ENCODE measurements at regions not wholly inside any gene's neighbourhood (a gene's known extent, or its start where the extent isn't known, plus 50 kb on each side); places are given as distances from the start of the nearest gene placed in this dataset.

DNA sequence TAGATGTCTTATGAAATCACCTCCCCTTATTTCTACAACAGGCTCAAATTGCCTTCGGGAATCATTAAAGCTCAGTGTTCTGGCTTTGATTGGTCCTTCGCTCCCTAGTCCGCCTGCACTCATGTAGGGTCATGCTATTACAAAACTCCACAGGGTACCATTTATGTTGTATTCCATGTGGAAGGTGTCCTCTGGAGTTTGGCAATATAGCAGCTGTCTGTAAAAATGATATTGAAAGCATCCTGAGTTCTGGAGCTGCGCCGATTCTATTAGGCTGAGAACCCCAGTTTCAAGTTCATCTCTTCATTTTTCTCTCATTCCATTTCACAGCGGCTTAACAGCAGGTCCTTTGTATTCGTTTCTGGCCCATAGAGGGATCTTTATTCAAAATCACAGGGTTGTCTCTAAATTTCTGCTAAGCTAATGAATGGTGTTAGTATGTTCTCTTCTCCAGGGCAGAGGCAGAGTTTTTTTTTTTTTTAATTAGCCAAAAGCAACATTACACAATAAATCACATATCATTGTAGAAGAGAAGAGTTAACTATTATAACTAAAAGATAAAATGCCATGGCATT, 71.9 kb upstream of the TEKT1 start:
- Histone ChIP-seq H3K4me3 (no peak overlapping the region), H3K9me3 (ENCODE audit: control insufficient read depth in 4 of 4, insufficient read depth in 3 of 4, low read length in 3 of 4) (no peaks in the 10 kb centered on the region), H3K9ac (ENCODE audit: insufficient read depth in 1 of 2, low read length in 2 of 2) (no peak overlapping the region), H3K27ac (ENCODE audit: low read depth in 1 of 2, low read length in 1 of 2) (no peak overlapping the region), H3K27me3 (ENCODE audit: control insufficient read depth in 3 of 3, insufficient read depth in 3 of 3, low read length in 2 of 3) (no peaks in the 10 kb centered on the region), H3K36me3 (ENCODE audit: control insufficient read depth in 4 of 4, insufficient read depth in 4 of 4, low read length in 4 of 4) (peaks cover 0 to 2% (median 0%) of the 10 kb centered on the region in 4 donors), H3K4me1 (ENCODE audit: control insufficient read depth in 5 of 5, insufficient read depth in 5 of 5, low read length in 5 of 5) (no peaks in the 10 kb centered on the region)
- TF ChIP-seq, protein P1, sequence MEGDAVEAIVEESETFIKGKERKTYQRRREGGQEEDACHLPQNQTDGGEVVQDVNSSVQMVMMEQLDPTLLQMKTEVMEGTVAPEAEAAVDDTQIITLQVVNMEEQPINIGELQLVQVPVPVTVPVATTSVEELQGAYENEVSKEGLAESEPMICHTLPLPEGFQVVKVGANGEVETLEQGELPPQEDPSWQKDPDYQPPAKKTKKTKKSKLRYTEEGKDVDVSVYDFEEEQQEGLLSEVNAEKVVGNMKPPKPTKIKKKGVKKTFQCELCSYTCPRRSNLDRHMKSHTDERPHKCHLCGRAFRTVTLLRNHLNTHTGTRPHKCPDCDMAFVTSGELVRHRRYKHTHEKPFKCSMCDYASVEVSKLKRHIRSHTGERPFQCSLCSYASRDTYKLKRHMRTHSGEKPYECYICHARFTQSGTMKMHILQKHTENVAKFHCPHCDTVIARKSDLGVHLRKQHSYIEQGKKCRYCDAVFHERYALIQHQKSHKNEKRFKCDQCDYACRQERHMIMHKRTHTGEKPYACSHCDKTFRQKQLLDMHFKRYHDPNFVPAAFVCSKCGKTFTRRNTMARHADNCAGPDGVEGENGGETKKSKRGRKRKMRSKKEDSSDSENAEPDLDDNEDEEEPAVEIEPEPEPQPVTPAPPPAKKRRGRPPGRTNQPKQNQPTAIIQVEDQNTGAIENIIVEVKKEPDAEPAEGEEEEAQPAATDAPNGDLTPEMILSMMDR (IDR thresholded peaks at IDR 0.05; ENCODE audit: control extremely low read depth, extremely low read depth), result no peak
- ATAC-seq (ENCODE audit: insufficient read depth, low FRiP score) (no peak), DNase-seq (no peak)
- 91 to 96% methylated on average over 7 of the region's 7 CpGs for WGBS, 2 donors

DNA sequence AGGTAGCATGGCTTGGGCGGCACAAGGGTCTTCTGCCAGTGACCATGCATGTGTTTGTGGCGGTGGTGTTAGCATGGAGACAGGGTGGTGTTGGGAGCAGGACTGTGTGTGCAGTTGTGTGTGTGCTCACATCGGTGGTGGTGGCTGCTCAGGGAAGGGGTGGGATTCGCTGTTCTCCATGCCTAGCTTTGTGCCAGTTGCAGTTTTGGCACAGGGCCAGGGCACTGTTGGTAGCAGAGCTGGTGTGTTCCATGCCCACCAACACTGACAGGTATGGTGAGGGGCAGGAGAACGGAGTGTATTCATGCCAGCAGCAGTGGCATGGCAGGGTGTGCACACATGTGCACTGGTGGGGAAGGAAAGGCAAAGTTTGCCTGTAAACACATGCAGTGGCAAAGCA, 77.3 kb upstream of the TEKT1 start:
- H3K36me3 ChIP-seq (ENCODE audit: control insufficient read depth in 4 of 4, insufficient read depth in 4 of 4, low read length in 4 of 4), result no peaks in the 10 kb centered on the region
- H3K4me1 ChIP-seq (ENCODE audit: control insufficient read depth in 5 of 5, insufficient read depth in 5 of 5, low read length in 5 of 5), result no peaks in the 10 kb centered on the region
- ATAC-seq (ENCODE audit: insufficient read depth, low FRiP score) (no peak), DNase-seq (no peak)
- H3K9ac ChIP-seq (ENCODE audit: insufficient read depth in 1 of 2, low read length in 2 of 2), result no peak overlapping the region
- 85 to 95% methylated on average over 5 of the region's 5 CpGs for WGBS, 2 donors
- H3K9me3 ChIP-seq (ENCODE audit: control insufficient read depth in 4 of 4, insufficient read depth in 3 of 4, low read length in 3 of 4), result no peaks in the 10 kb centered on the region
- H3K27me3 ChIP-seq (ENCODE audit: control insufficient read depth in 3 of 3, insufficient read depth in 3 of 3, low read length in 2 of 3), result peaks cover 0 to 8% (median 2%) of the 10 kb centered on the region in 3 donors
- TF ChIP-seq, protein P1 (IDR thresholded peaks at IDR 0.05; ENCODE audit: control extremely low read depth, extremely low read depth), result no peak
- H3K4me3 ChIP-seq, result no peak overlapping the region
- H3K27ac ChIP-seq (ENCODE audit: low read depth in 1 of 2, low read length in 1 of 2), result no peak overlapping the region

DNA sequence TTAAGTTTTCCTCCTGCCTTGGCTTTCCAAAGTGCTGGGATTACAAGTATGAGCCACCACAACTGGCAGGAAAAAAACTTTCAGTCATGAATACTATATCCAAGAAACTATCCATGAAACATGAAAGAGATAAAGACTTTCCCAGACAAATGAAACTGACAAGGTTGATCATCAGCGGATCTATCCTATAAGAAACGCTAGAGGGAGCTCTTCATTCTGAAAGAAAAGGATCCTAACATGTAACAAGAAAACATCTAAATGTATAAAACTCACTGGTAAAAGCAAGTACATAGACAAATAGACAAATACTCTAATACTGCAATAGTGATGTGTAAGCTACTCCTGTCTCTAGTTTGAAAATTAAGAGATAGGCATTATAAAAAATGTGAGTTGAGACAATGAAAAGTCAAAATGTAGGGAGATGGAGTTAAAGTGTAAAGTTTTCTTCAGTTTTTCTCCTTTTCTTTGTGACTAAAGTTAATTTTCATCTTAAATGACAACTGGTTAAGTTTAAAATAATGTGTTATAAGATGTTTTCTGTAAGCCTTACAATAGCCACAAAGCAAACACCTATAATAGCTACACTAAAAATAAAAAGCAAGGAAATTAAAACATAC, 79.6 kb upstream of the TEKT1 start:
- no peak for ATAC-seq (ENCODE audit: insufficient read depth, low FRiP score)
- Histone ChIP-seq H3K27ac (ENCODE audit: low read depth in 1 of 2, low read length in 1 of 2) (no peak overlapping the region), H3K36me3 (ENCODE audit: control insufficient read depth in 4 of 4, insufficient read depth in 4 of 4, low read length in 4 of 4) (no peaks in the 10 kb centered on the region), H3K4me3 (no peak overlapping the region), H3K4me1 (ENCODE audit: control insufficient read depth in 5 of 5, insufficient read depth in 5 of 5, low read length in 5 of 5) (no peaks in the 10 kb centered on the region), H3K9ac (ENCODE audit: insufficient read depth in 1 of 2, low read length in 2 of 2) (no peak overlapping the region), H3K9me3 (ENCODE audit: control insufficient read depth in 4 of 4, insufficient read depth in 3 of 4, low read length in 3 of 4) (no peaks in the 10 kb centered on the region), H3K27me3 (ENCODE audit: control insufficient read depth in 3 of 3, insufficient read depth in 3 of 3, low read length in 2 of 3) (peaks cover 0 to 17% (median 6%) of the 10 kb centered on the region in 3 donors)
- peak in 2 of 3 donors; percentile 42 to 44 for DNase-seq
- WGBS, 2 donors, result 5 to 8% methylated on average over 2 of the region's 2 CpGs
- TF ChIP-seq, protein P1 (IDR thresholded peaks at IDR 0.05; ENCODE audit: control extremely low read depth, extremely low read depth), result peak; percentile 19
